Prostate gland (tissue), 2 donors: ENCODE measurements at regions not wholly inside any gene's neighbourhood (a gene's known extent, or its start where the extent isn't known, plus 50 kb on each side); places are given as distances from the start of the nearest gene placed in this dataset.
"Not testable (repeated sequence)": the region's sequence is repeated elsewhere in the genome, so short reads cannot be mapped to it uniquely, and the experiment has no call there.

Experiments used
- DNase-seq: peaks from one replicate; pipeline ENCODE4 v3.0.0-alpha.2; 2019; ENCODE audit warnings: low spot score
- H3K27ac ChIP-seq, 2 donors: fragments of 200-600 bp; sonication (generic); 2 replicates each; pipeline ENCODE4 v1.5.1; 2017 to 2019
- H3K27me3 ChIP-seq: fragments of 200-600 bp; sonication (generic); replicated peaks from 2 replicates; pipeline ENCODE4 v1.5.1; 2019; ENCODE audit not compliant: insufficient read depth
- H3K36me3 ChIP-seq, 2 donors: fragments of 200-600 bp; sonication (generic); 1 replicate in 1 of 2; 2 replicates in 1 of 2; pipeline versions ENCODE4 v1.5.1 to v1.8.1; 2017 to 2019
- H3K4me1 ChIP-seq: fragments of 200-600 bp; sonication (generic); replicated peaks from 2 replicates; pipeline ENCODE4 v1.5.1; 2019
- H3K4me3 ChIP-seq, 2 donors: fragments of 200-600 bp; sonication (generic); 2 replicates each; pipeline ENCODE4 v1.5.1; 2017 to 2019
- H3K9me3 ChIP-seq: fragments of 200-600 bp; sonication (generic); 2 replicates; pipeline ENCODE4 v1.5.1; 2017
- POLR2A ChIP-seq: fragments of 450-650 bp; IDR thresholded peaks from one replicate; pipeline ENCODE4 v1.6.1; 2016; ENCODE audit warnings: antibody characterized with exemption, mild to moderate bottlenecking
- POLR2AphosphoS5 ChIP-seq: sonication (generic); formaldehyde crosslinking; IDR thresholded peaks from one replicate; pipeline ENCODE4 v1.6.1; 2017; ENCODE audit warnings: antibody characterized with exemption
- WGBS: methylation state at CpG from one replicate; pipeline ENCODE4 v1.1.5; 2018; 5-methylcytosine and 5-hydroxymethylcytosine counted together
- intact Hi-C: fragments of 100-400 bp; cut with DNase I; formaldehyde crosslinking; loops from one replicate; pipeline ENCODE4 v1.14.2; 2022
- TF ChIP-seq, protein P1 (sequence below), 4 experiments: fragments of 200-600 bp in 2 of 4; fragments of 450-650 bp in 2 of 4; sonication (generic) in 2 of 4; IDR thresholded peaks; 1 replicate in 3 of 4; 2 replicates in 1 of 4; pipeline ENCODE4 v1.5.1; 2016 to 2019; ENCODE audit warnings: antibody characterized with exemption in 4 of 4, mild to moderate bottlenecking in 2 of 4, moderate library complexity in 2 of 4

- no peaks in the 10 kb centered on the region for H3K4me1 ChIP-seq
- H3K4me3 ChIP-seq = no peak overlapping the region
- TF ChIP-seq POLR2AphosphoS5 = no peak
- no peak for TF ChIP-seq POLR2A
- TF ChIP-seq, protein P1, sequence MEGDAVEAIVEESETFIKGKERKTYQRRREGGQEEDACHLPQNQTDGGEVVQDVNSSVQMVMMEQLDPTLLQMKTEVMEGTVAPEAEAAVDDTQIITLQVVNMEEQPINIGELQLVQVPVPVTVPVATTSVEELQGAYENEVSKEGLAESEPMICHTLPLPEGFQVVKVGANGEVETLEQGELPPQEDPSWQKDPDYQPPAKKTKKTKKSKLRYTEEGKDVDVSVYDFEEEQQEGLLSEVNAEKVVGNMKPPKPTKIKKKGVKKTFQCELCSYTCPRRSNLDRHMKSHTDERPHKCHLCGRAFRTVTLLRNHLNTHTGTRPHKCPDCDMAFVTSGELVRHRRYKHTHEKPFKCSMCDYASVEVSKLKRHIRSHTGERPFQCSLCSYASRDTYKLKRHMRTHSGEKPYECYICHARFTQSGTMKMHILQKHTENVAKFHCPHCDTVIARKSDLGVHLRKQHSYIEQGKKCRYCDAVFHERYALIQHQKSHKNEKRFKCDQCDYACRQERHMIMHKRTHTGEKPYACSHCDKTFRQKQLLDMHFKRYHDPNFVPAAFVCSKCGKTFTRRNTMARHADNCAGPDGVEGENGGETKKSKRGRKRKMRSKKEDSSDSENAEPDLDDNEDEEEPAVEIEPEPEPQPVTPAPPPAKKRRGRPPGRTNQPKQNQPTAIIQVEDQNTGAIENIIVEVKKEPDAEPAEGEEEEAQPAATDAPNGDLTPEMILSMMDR (IDR thresholded peaks at IDR 0.05) = no peak
- H3K9me3 ChIP-seq = no peaks in the 10 kb centered on the region
- H3K27me3 ChIP-seq = no peaks in the 10 kb centered on the region
- WGBS = 85% methylated on average over 9 of the region's 9 CpGs
- H3K27ac ChIP-seq = no peak overlapping the region
- no peak for DNase-seq
- intact Hi-C loops = no loop called here
- no peaks in the 10 kb centered on the region for H3K36me3 ChIP-seq
These were observed 138.9 kb downstream of the SMIM20 start for GRCh38 chr4:26052663-26053541.

DNA sequence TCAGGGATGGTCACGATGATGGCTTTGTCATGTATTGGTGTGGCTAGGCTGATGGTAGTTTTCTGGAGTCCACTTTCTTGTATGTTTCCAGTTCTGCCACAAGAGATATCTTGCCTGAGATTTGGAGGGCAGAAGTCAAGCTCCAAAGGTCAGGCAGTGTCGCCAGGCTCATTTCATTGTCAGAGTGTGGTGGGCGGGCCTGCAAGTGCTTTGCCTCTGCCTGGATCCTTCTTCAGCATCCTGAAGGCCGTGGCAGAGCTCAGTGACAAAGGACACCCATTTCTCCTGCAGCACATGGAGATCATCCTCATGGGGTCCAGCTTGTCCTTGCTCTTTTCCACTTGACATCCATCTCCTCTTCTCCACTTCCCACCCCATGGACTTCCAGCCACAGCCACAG is 139.7 kb downstream of the SMIM20 start:
- intact Hi-C loops = no loop called here
- Histone ChIP-seq H3K27me3 (no peaks in the 10 kb centered on the region), H3K4me1 (no peaks in the 10 kb centered on the region), H3K27ac (no peak overlapping the region), H3K36me3 (no peaks in the 10 kb centered on the region), H3K4me3 (no peak overlapping the region), H3K9me3 (no peaks in the 10 kb centered on the region)
- 91% methylated on average over 4 of the region's 4 CpGs for WGBS
- DNase-seq = no peak
- TF ChIP-seq POLR2A (no peak), POLR2AphosphoS5 (no peak)
- TF ChIP-seq, protein P1 (IDR thresholded peaks at IDR 0.05) = no peak

- no peak for DNase-seq
- Histone ChIP-seq H3K4me1 (no peaks in the 10 kb centered on the region), H3K27ac (no peak overlapping the region), H3K27me3 (no peaks in the 10 kb centered on the region), H3K4me3 (no peak overlapping the region), H3K36me3 (no peaks in the 10 kb centered on the region), H3K9me3 (no peaks in the 10 kb centered on the region)
- WGBS = 97% methylated on average over 4 of the region's 5 CpGs
- TF ChIP-seq POLR2A = no peak
- no peak for TF ChIP-seq POLR2AphosphoS5
- TF ChIP-seq, protein P1 (IDR thresholded peaks at IDR 0.05) = no peak
- intact Hi-C loops = no loop called here
These were observed 141.8 kb downstream of the SMIM20 start for GRCh38 chr4:26055855-26056254.

GRCh38 chr4:26056406-26056805 is 142.4 kb downstream of the SMIM20 start:
- H3K36me3 ChIP-seq = no peaks in the 10 kb centered on the region
- intact Hi-C loops = no loop called here
- H3K27me3 ChIP-seq = no peaks in the 10 kb centered on the region
- TF ChIP-seq POLR2A (no peak), POLR2AphosphoS5 (no peak)
- TF ChIP-seq, protein P1 (IDR thresholded peaks at IDR 0.05) = no peak
- no peak overlapping the region for H3K4me3 ChIP-seq
- no peak for DNase-seq
- 91% methylated on average over 7 of the region's 7 CpGs for WGBS
- no peaks in the 10 kb centered on the region for H3K9me3 ChIP-seq
- H3K4me1 ChIP-seq = no peaks in the 10 kb centered on the region
- H3K27ac ChIP-seq = no peak overlapping the region

DNA sequence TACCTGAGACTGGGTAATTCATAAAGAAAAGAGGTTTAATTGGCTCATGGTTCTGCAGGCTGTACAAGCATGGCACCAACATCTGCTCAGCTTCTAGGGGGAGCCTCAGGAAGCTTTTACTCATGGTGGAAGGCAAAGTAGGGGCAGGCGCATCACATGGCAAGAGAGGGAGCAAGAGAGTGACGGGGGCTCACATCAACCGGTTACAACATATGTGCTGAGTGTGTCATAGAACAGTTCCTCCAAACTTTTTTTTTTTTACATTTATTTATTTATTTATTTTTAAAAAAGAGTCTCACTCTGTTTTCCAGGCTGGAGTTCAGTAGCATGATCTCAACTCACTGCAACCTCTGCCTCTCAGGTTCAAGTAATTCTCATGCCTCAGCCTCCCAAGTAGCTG is 143.8 kb downstream of the SMIM20 start:
- 95% methylated on average over 3 of the region's 3 CpGs for WGBS
- H3K27ac ChIP-seq, H3K27me3 ChIP-seq, H3K4me3 ChIP-seq, H3K4me1 ChIP-seq, H3K36me3 ChIP-seq, H3K9me3 ChIP-seq, intact Hi-C loops, DNase-seq: not testable (repeated sequence)
